Mammary epithelial cell (primary cell): ENCODE measurements at regions not wholly inside any gene's neighbourhood (a gene's known extent, or its start where the extent isn't known, plus 50 kb on each side); places are given as distances from the start of the nearest gene placed in this dataset.

Source experiments
- EZH2 ChIP-seq: IDR thresholded peaks from 2 replicates; pipeline ENCODE4 v1.6.1; 2012; ENCODE audit warnings: low read length, inconsistent platforms, borderline replicate concordance
- TF ChIP-seq, protein P1 (sequence below), 2 donors: IDR thresholded peaks in 1 of 2; conservative IDR thresholded peaks in 1 of 2; 2 replicates each; pipeline ENCODE4 v1.5.1; 2011 to 2012; ENCODE audit warnings: inconsistent platforms in 2 of 2, low read length in 2 of 2, mild to moderate bottlenecking in 2 of 2, control low read depth in 1 of 2, low read depth in 1 of 2; ENCODE audit not compliant: insufficient read depth in 1 of 2; ENCODE audit errors: extremely low read depth in 1 of 2

- TF ChIP-seq, protein P1, sequence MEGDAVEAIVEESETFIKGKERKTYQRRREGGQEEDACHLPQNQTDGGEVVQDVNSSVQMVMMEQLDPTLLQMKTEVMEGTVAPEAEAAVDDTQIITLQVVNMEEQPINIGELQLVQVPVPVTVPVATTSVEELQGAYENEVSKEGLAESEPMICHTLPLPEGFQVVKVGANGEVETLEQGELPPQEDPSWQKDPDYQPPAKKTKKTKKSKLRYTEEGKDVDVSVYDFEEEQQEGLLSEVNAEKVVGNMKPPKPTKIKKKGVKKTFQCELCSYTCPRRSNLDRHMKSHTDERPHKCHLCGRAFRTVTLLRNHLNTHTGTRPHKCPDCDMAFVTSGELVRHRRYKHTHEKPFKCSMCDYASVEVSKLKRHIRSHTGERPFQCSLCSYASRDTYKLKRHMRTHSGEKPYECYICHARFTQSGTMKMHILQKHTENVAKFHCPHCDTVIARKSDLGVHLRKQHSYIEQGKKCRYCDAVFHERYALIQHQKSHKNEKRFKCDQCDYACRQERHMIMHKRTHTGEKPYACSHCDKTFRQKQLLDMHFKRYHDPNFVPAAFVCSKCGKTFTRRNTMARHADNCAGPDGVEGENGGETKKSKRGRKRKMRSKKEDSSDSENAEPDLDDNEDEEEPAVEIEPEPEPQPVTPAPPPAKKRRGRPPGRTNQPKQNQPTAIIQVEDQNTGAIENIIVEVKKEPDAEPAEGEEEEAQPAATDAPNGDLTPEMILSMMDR (conservative IDR thresholded peaks at IDR 0.05 in 1 of 2, IDR thresholded peaks at IDR 0.05 in 1 of 2; ENCODE audit: extremely low read depth in 1 of 2, insufficient read depth in 1 of 2, low read depth in 1 of 2, low read length in 2 of 2), result no peak
- no peak for TF ChIP-seq EZH2
These were observed 97.6 kb upstream of the SLIT3 start for GRCh38 chr5:169398515-169398914.
